ENCODE measurements at regions not wholly inside any gene's neighbourhood (a gene's known extent, or its start where the extent isn't known, plus 50 kb on each side); places are given as distances from the start of the nearest gene placed in this dataset.

DNA sequence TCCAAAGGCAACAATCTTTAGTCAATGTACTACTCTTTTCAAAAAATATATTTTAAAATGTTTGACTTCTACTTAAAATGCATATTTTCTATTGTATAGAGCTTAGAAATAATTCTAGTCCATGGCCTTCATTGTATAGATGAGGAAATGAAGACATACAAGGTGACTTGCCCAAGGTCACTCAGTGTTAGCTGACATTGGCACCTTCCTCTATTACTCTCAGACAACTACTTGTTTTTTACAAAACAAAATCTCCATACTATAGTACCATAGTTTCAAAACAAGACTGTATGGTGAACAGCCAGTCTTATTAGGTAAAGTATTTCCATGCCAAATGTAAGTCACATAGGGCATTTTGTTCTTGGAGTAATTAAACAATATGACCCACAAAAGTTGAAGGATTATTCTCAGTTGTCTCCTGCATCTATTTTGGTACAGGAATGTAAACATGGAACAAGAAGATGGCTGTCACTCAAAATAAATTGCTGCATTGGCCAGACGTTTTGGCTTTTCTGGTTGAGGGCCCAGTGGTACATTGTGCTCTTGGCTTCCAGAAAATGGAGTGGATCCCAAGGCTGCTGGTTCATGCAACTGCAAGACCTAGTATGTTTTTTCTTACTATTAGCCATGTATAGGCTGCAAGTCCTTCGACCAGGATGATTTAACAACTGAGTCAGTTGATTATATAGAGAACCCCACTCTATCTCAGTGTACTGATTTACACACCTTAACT is 54.3 kb upstream of the NOX3 start:
- no peak overlapping the region for H3K4me3 ChIP-seq (ENCODE audit: low read depth, low read length)
- TF ChIP-seq, protein P1, sequence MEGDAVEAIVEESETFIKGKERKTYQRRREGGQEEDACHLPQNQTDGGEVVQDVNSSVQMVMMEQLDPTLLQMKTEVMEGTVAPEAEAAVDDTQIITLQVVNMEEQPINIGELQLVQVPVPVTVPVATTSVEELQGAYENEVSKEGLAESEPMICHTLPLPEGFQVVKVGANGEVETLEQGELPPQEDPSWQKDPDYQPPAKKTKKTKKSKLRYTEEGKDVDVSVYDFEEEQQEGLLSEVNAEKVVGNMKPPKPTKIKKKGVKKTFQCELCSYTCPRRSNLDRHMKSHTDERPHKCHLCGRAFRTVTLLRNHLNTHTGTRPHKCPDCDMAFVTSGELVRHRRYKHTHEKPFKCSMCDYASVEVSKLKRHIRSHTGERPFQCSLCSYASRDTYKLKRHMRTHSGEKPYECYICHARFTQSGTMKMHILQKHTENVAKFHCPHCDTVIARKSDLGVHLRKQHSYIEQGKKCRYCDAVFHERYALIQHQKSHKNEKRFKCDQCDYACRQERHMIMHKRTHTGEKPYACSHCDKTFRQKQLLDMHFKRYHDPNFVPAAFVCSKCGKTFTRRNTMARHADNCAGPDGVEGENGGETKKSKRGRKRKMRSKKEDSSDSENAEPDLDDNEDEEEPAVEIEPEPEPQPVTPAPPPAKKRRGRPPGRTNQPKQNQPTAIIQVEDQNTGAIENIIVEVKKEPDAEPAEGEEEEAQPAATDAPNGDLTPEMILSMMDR (IDR thresholded peaks at IDR 0.05; ENCODE audit: control insufficient read depth, extremely low read depth, insufficient read depth), result no peak
- DNase-seq (ENCODE audit: low read depth), result no peak

DNA sequence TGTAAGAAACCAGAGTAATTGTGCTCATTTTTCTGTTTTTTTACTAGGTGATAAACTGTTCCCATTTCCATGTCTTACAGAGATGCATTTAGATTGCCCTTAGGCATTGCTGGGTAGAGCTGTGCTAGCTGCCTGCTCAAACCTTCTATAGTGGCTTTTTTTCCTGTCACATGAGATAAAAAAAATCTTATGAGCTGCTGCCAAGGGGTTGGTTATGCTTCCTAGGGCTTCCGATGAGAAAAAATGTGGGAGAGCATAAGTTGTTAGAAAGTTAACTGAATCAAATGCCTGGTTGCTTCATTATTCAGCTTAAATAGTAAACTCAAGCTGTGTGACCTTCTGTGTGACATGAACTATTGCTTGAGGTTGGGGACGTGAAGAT is 50.0 kb upstream of the NOX3 start:
- no peak overlapping the region for H3K4me3 ChIP-seq (ENCODE audit: low read depth, low read length)
- TF ChIP-seq, protein P1 (IDR thresholded peaks at IDR 0.05; ENCODE audit: control insufficient read depth, extremely low read depth, insufficient read depth), result no peak
- DNase-seq (ENCODE audit: low read depth), result no peak

Data from LNCaP clone FGC (cell line).